ENCODE measurements at regions not wholly inside any gene's neighbourhood (a gene's known extent, or its start where the extent isn't known, plus 50 kb on each side); places are given as distances from the start of the nearest gene placed in this dataset.

- TF ChIP-seq CTCF (IDR thresholded peaks at IDR 0.05) (no peak), POLR2A (IDR thresholded peaks at IDR 0.05) (no peak)
Measured at GRCh38 chr21:32112195-32112594, 166.7 kb downstream of the MIS18A start.
